Astrocyte (in vitro differentiated cells and primary cell): ENCODE measurements at regions not wholly inside any gene's neighbourhood (a gene's known extent, or its start where the extent isn't known, plus 50 kb on each side); places are given as distances from the start of the nearest gene placed in this dataset.

ENCODE experiments used
- CTCF ChIP-seq: IDR thresholded peaks from 2 replicates; pipeline ENCODE4 v1.5.1; 2011; ENCODE audit warnings: low read depth, mild to moderate bottlenecking, inconsistent platforms, low read length, moderate library complexity; ENCODE audit not compliant: insufficient read depth
- EZH2 ChIP-seq: IDR thresholded peaks from 2 replicates; pipeline ENCODE4 v1.6.1; 2012; ENCODE audit warnings: mild to moderate bottlenecking, low read length, inconsistent platforms; ENCODE audit not compliant: insufficient read depth

DNA sequence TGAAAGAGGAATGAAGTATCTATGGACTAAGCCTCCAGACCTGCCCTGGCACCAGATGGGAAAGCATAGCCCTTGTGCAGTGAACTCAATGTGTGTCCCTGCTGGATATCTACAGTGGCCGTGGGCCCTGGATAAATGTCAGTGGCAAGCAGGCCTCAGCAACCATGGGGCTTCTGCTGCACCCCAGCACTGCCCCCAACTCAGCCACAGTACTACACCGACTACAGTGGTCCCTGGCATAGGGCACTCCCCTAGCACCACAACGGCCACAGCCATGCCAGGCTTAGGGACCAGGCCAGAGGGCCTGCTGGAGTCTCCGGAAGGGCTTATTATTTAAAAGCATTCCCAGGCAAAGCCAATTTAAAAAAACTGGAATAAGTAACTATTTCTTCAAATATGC, 459.1 kb downstream of the SH2D1A start:
- TF ChIP-seq CTCF: no peak
- TF ChIP-seq EZH2: no peak
